H1 (cell line): ENCODE measurements at regions not wholly inside any gene's neighbourhood (a gene's known extent, or its start where the extent isn't known, plus 50 kb on each side); places are given as distances from the start of the nearest gene placed in this dataset.

ENCODE experiments used
- CTCF ChIA-PET: fragments of 300-600 bp; sonication (Branson Sonifier 250); formaldehyde crosslinking; loops from one replicate; lab custom pipeline; 2021; ENCODE audit not compliant: partially characterized antibody; lab: Charles Lee
- POLR2A ChIA-PET: fragments of 300-600 bp; sonication (Branson Sonifier 250); formaldehyde crosslinking; loops from one replicate; lab custom pipeline; 2021; ENCODE audit warnings: inconsistent platforms; ENCODE audit not compliant: partially characterized antibody; lab: Charles Lee
- DNase-seq, 2 experiments: peaks; one replicate each; pipeline versions ENCODE4 v3.0.0 to v3.0.0-alpha.2; 2010 to 2022; ENCODE audit warnings: low spot score in 2 of 2, low read depth in 1 of 2, mixed read lengths in 1 of 2
- FAIRE-seq: peaks from 2 replicates; lab custom pipeline; 2011; peaks lifted over from hg19 to GRCh38; lab: Jason Lieb, UNC
- H2AFZ ChIP-seq: 2 replicates; pipeline ENCODE4 v1.8.1; 2012; ENCODE audit warnings: low read length, inconsistent platforms
- H2AK5ac ChIP-seq: 2 replicates; pipeline ENCODE4 v1.6.1; 2013; ENCODE audit warnings: low read depth, low read length
- H2BK120ac ChIP-seq: replicated peaks from 2 replicates; pipeline ENCODE3; 2013; ENCODE audit warnings: low read depth, low read length, inconsistent platforms
- H2BK12ac ChIP-seq: 2 replicates; pipeline ENCODE4 v1.6.1; 2013; ENCODE audit warnings: low read depth, low read length
- H2BK15ac ChIP-seq: 2 replicates; pipeline ENCODE4 v1.6.1; 2013; ENCODE audit warnings: low read length
- H2BK20ac ChIP-seq: 2 replicates; pipeline ENCODE4 v1.6.1; 2013; ENCODE audit warnings: low read length
- H2BK5ac ChIP-seq: 2 replicates; pipeline ENCODE4 v1.6.1; 2013; ENCODE audit warnings: low read depth, low read length
- H3K14ac ChIP-seq: 2 replicates; pipeline ENCODE4 v1.6.1; 2013; ENCODE audit warnings: inconsistent platforms; ENCODE audit not compliant: insufficient read length
- H3K18ac ChIP-seq: 2 replicates; pipeline ENCODE4 v1.6.1; 2013; ENCODE audit warnings: low read length; ENCODE audit errors: extremely low read depth
- H3K23ac ChIP-seq: 2 replicates; pipeline ENCODE4 v1.6.1; 2013; ENCODE audit warnings: inconsistent platforms; ENCODE audit not compliant: insufficient read length
- H3K23me2 ChIP-seq: 2 replicates; pipeline ENCODE4 v1.6.1; 2013; ENCODE audit warnings: low read depth, low read length
- H3K27ac ChIP-seq: 2 replicates; pipeline ENCODE4 v1.6.1; 2011; ENCODE audit warnings: low read depth, low read length, inconsistent platforms
- H3K27me3 ChIP-seq, 4 experiments: replicated peaks in 1 of 4; 1 replicate in 1 of 4; 2 replicates in 3 of 4; pipeline versions ENCODE4 v1.6.1 to v1.8.1; 2011 to 2013; ENCODE audit warnings: low read length in 3 of 4, mild to moderate bottlenecking in 3 of 4, inconsistent platforms in 2 of 4, mixed read lengths in 2 of 4, moderate library complexity in 1 of 4; ENCODE audit not compliant: control insufficient read depth in 3 of 4, insufficient read depth in 3 of 4; ENCODE audit errors: extremely low read depth in 1 of 4
- H3K36me3 ChIP-seq, 4 experiments: 2 replicates each; pipeline versions ENCODE4 v1.6.1 to v1.8.1; 2011 to 2013; ENCODE audit warnings: mild to moderate bottlenecking in 4 of 4, low read length in 3 of 4, moderate library complexity in 2 of 4, control low read depth in 1 of 4, inconsistent platforms in 1 of 4; ENCODE audit not compliant: insufficient read depth in 4 of 4, control insufficient read depth in 2 of 4
- H3K4ac ChIP-seq: replicated peaks from 2 replicates; pipeline ENCODE3; 2013; ENCODE audit warnings: low read length, low read depth, mixed read lengths, inconsistent platforms; ENCODE audit not compliant: insufficient read length
- H3K4me1 ChIP-seq, 4 experiments: replicated peaks in 1 of 4; 1 replicate in 1 of 4; 2 replicates in 3 of 4; pipeline versions ENCODE4 v1.6.1 to v1.8.1; 2011 to 2013; ENCODE audit warnings: low read length in 3 of 4, inconsistent platforms in 2 of 4, mixed read lengths in 1 of 4; ENCODE audit not compliant: insufficient read depth in 4 of 4, control insufficient read depth in 3 of 4
- H3K4me2 ChIP-seq, 2 experiments: 2 replicates each; pipeline versions ENCODE4 v1.6.1 to v1.8.1; 2011 to 2013; ENCODE audit warnings: low read depth in 2 of 2, low read length in 2 of 2, control low read depth in 1 of 2, inconsistent platforms in 1 of 2, mild to moderate bottlenecking in 1 of 2; ENCODE audit not compliant: insufficient read depth in 1 of 2
- H3K4me3 ChIP-seq, 4 experiments: fragments of 200-600, 300-600 bp in 1 of 4; sonication (generic), shearing (Covaris generic), sonication (Bioruptor Twin) in 1 of 4; 2 replicates each; pipeline versions ENCODE4 v1.5.1 to v1.8.1; 2011 to 2016; ENCODE audit warnings: low read length in 4 of 4, low read depth in 3 of 4, control low read depth in 2 of 4, inconsistent platforms in 2 of 4, mild to moderate bottlenecking in 2 of 4, mixed read lengths in 1 of 4, moderate library complexity in 1 of 4; ENCODE audit not compliant: insufficient read depth in 2 of 4; ENCODE audit errors: extremely low read depth in 1 of 4
- H3K56ac ChIP-seq: replicated peaks from 2 replicates; pipeline ENCODE3; 2013; ENCODE audit warnings: low read depth, mild to moderate bottlenecking, mixed read lengths, low read length, inconsistent platforms; ENCODE audit not compliant: insufficient read length
- H3K79me1 ChIP-seq: 2 replicates; pipeline ENCODE4 v1.6.1; 2013; ENCODE audit warnings: low read depth, low read length, control low read depth
- H3K79me2 ChIP-seq, 2 experiments: 2 replicates each; pipeline versions ENCODE4 v1.6.1 to v1.8.1; 2012 to 2013; ENCODE audit warnings: low read length in 2 of 2, mild to moderate bottlenecking in 2 of 2, inconsistent platforms in 1 of 2; ENCODE audit not compliant: insufficient read depth in 2 of 2, control insufficient read depth in 1 of 2
- H3K9ac ChIP-seq, 4 experiments: replicated peaks in 1 of 4; 1 replicate in 1 of 4; 2 replicates in 3 of 4; pipeline versions ENCODE4 v1.6.1 to v1.8.1; 2011 to 2013; ENCODE audit warnings: low read depth in 3 of 4, low read length in 3 of 4, control low read depth in 2 of 4, mild to moderate bottlenecking in 2 of 4, moderate library complexity in 2 of 4, inconsistent platforms in 1 of 4; ENCODE audit errors: extremely low read depth in 1 of 4
- H3K9me3 ChIP-seq, 2 experiments: 2 replicates each; pipeline versions ENCODE4 v1.6.1 to v1.8.1; 2012 to 2013; ENCODE audit warnings: mild to moderate bottlenecking in 2 of 2, moderate library complexity in 2 of 2, control low read depth in 1 of 2, inconsistent platforms in 1 of 2, low read depth in 1 of 2, low read length in 1 of 2, mixed read lengths in 1 of 2; ENCODE audit not compliant: insufficient read depth in 2 of 2
- H4K20me1 ChIP-seq, 2 experiments: replicated peaks in 1 of 2; 2 replicates each; pipeline versions ENCODE3 to v1.8.1; 2011 to 2013; ENCODE audit warnings: inconsistent platforms in 2 of 2, low read length in 2 of 2, mild to moderate bottlenecking in 1 of 2; ENCODE audit not compliant: insufficient read depth in 2 of 2, control insufficient read depth in 1 of 2
- H4K5ac ChIP-seq: 2 replicates; pipeline ENCODE4 v1.6.1; 2013; ENCODE audit warnings: low read length, low read depth, mixed read lengths, inconsistent platforms; ENCODE audit not compliant: insufficient read length
- H4K8ac ChIP-seq: 2 replicates; pipeline ENCODE4 v1.8.0; 2013; ENCODE audit warnings: mild to moderate bottlenecking, moderate library complexity, low read length, inconsistent platforms; ENCODE audit not compliant: insufficient read depth; ENCODE audit errors: extremely low read depth
- H4K91ac ChIP-seq: replicated peaks from 2 replicates; pipeline ENCODE3; 2013; ENCODE audit warnings: low read length, mixed read lengths, inconsistent platforms; ENCODE audit not compliant: insufficient read length
- CEBPB ChIP-seq: IDR thresholded peaks from 2 replicates; pipeline ENCODE4 v1.6.1; 2012; ENCODE audit warnings: low read depth, low read length
- CREB1 ChIP-seq: IDR thresholded peaks from 2 replicates; pipeline ENCODE4 v1.6.1; 2012; ENCODE audit warnings: inconsistent platforms
- HDAC2 ChIP-seq, 2 experiments: fragments of 300-600 bp in 1 of 2; sonication (generic) in 1 of 2; IDR thresholded peaks; 2 replicates each; pipeline ENCODE4 v1.6.1; 2011 to 2012; ENCODE audit warnings: low read depth in 2 of 2, low read length in 2 of 2, mild to moderate bottlenecking in 2 of 2, moderate library complexity in 2 of 2, borderline replicate concordance in 1 of 2, inconsistent platforms in 1 of 2
- JUND ChIP-seq: IDR thresholded peaks from 2 replicates; pipeline ENCODE4 v1.6.1; 2011; ENCODE audit warnings: mild to moderate bottlenecking, improper control_type of control experiment, low read length
- NRF1 ChIP-seq: IDR thresholded peaks from 2 replicates; pipeline ENCODE4 v1.6.1; 2011; ENCODE audit warnings: mild to moderate bottlenecking, low read depth, low read length, improper control_type of control experiment
- PHF8 ChIP-seq: fragments of 200-600 bp; sonication (generic); conservative IDR thresholded peaks from 2 replicates; pipeline ENCODE4 v1.7.1; 2012; ENCODE audit warnings: low read depth, mild to moderate bottlenecking, inconsistent platforms, low read length, moderate library complexity
- RBBP5 ChIP-seq: IDR thresholded peaks from 2 replicates; pipeline ENCODE4 v1.7.1; 2012; ENCODE audit warnings: low read depth, mild to moderate bottlenecking, inconsistent platforms, low read length, moderate library complexity, borderline replicate concordance
- SAP30 ChIP-seq: fragments of 300-600 bp; sonication (generic); IDR thresholded peaks from 2 replicates; pipeline ENCODE4 v1.7.1; 2012; ENCODE audit warnings: low read length, moderate library complexity, mild to moderate bottlenecking, inconsistent platforms; ENCODE audit not compliant: insufficient read depth, insufficient replicate concordance
- SIN3A ChIP-seq, 2 experiments: IDR thresholded peaks in 1 of 2; conservative IDR thresholded peaks in 1 of 2; 2 replicates each; pipeline ENCODE4 v1.6.1; 2011 to 2012; ENCODE audit warnings: low read length in 2 of 2, improper control_type of control experiment in 1 of 2, low read depth in 1 of 2, mild to moderate bottlenecking in 1 of 2
- SIX5 ChIP-seq: IDR thresholded peaks from 2 replicates; pipeline ENCODE4 v1.6.1; 2011; ENCODE audit warnings: mild to moderate bottlenecking, low read depth, low read length
- SP2 ChIP-seq: IDR thresholded peaks from 2 replicates; pipeline ENCODE4 v1.6.1; 2012; ENCODE audit warnings: mild to moderate bottlenecking, low read length, inconsistent platforms
- SRF ChIP-seq: IDR thresholded peaks from 2 replicates; pipeline ENCODE4 v1.6.1; 2011; ENCODE audit warnings: mild to moderate bottlenecking, low read depth, low read length, moderate library complexity
- WGBS, 2 experiments: shearing (Covaris generic) in 1 of 2; methylation state at CpG; one replicate each; pipeline versions ENCODE4 v1.1.6 to v1.1.7; 2013 to 2015; ENCODE audit warnings: low lambda C conversion rate in 2 of 2, mixed read lengths in 2 of 2, inconsistent platforms in 1 of 2, low coverage in 1 of 2, missing lambda C conversion rate in 1 of 2; ENCODE audit not compliant: insufficient replicate concordance in 2 of 2, insufficient coverage in 1 of 2, insufficient read length in 1 of 2; ENCODE audit errors: extremely low coverage in 1 of 2, missing lambda C conversion rate in 1 of 2; 5-methylcytosine and 5-hydroxymethylcytosine counted together

DNA sequence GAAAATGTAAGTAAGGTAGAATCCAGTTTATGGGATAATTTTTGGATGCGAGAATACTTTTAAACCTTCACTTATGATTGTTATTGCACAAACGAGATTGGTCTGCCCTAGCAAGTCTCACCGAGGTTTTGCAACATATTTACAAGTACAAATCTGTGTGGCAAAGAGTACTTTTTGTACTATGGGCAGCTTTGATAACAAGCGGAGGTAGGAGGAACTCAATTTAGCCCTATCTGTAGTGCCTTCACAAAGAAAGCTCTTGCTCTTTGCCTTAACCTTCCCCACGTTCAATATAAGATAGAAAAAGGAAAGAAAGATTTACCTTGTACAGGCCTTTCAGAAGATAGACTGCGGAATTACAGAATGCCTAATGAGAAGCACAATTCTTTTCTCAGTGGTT, 77.5 kb upstream of the HIVEP1 start:
- no peak overlapping the region for H3K9ac ChIP-seq
- no peaks in the 10 kb centered on the region for H3K79me2 ChIP-seq
- H3K4me1 ChIP-seq, result peaks cover 0 to 5% (median 3%) of the 10 kb centered on the region in 4 experiments; a peak in 4 of 7 replicates
- H3K79me1 ChIP-seq, result no peaks in the 10 kb centered on the region
- H3K4me2 ChIP-seq, result no peak overlapping the region
- H3K27ac ChIP-seq, result no peak overlapping the region
- no peak overlapping the region for H2AFZ ChIP-seq
- ChIA-PET POLR2A (no interaction called here), CTCF (interaction anchor here (0.6 to 1.0 kb wide), 2 partner anchors 13 to 25 kb away, joined by 3 read pairs; no protein-coding TSS in a partner anchor)
- H3K36me3 ChIP-seq, result peaks cover 0 to 3% (median 0%) of the 10 kb centered on the region in 4 experiments; a peak in 1 of 8 replicates
- no peaks in the 10 kb centered on the region for H3K27me3 ChIP-seq
- H2BK120ac ChIP-seq, result no peak overlapping the region
- H4K5ac ChIP-seq, result no peak overlapping the region
- no peak overlapping the region for H3K14ac ChIP-seq
- TF ChIP-seq SAP30 (no peak), JUND (no peak), NRF1 (no peak), SIX5 (no peak), CEBPB (no peak), PHF8 (no peak), SRF (no peak), HDAC2 (IDR thresholded peaks at IDR 0.05; ENCODE audit: borderline replicate concordance in 1 of 2, low read depth in 2 of 2, low read length in 2 of 2) (no peak), RBBP5 (no peak), CREB1 (no peak), SP2 (no peak), SIN3A (conservative IDR thresholded peaks at IDR 0.05 in 1 of 2, IDR thresholded peaks at IDR 0.05 in 1 of 2; ENCODE audit: low read depth in 1 of 2, low read length in 2 of 2) (no peak)
- H2AK5ac ChIP-seq, result no peak overlapping the region
- FAIRE-seq (no peak), DNase-seq (no peak)
- no peak overlapping the region for H4K8ac ChIP-seq
- H2BK20ac ChIP-seq, result no peak overlapping the region
- H4K91ac ChIP-seq, result no peak overlapping the region
- no peak overlapping the region for H3K18ac ChIP-seq
- 91% methylated on average over 6 of the region's 6 CpGs; no CpG with 5 or more reads in 1 of the 2 experiments for WGBS, 2 experiments
- H3K9me3 ChIP-seq, result peaks cover 0 to 8% of the 10 kb centered on the region in 2 experiments; a peak in 1 of 4 replicates
- H2BK12ac ChIP-seq, result no peak overlapping the region
- H4K20me1 ChIP-seq, result no peaks in the 10 kb centered on the region
- H2BK5ac ChIP-seq, result no peak overlapping the region
- no peak overlapping the region for H2BK15ac ChIP-seq
- H3K4me3 ChIP-seq, result no peak overlapping the region
- H3K23ac ChIP-seq, result no peak overlapping the region
- no peaks in the 10 kb centered on the region for H3K23me2 ChIP-seq
- H3K4ac ChIP-seq, result no peak overlapping the region
- H3K56ac ChIP-seq, result no peak overlapping the region
